ENCODE measurements at regions not wholly inside any gene's neighbourhood (a gene's known extent, or its start where the extent isn't known, plus 50 kb on each side); places are given as distances from the start of the nearest gene placed in this dataset.

DNA sequence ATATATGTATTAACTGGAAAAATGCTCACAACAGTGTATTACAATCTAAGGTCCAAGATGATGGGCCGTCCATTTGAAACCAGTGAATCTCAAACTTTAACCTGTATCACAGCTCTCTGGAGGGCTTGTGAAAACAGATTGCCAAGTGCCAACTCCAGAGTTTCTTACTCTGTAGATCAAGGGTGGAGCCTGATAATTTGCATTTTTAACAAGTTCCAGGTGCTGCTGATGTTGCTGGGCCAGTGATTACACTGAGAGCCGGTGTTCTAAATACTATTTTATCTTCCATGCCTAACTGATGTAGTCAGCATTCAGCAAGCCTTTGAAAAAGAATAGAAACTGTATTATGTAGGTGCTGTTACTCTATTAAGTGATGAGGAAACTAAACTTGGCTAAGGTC is 269.9 kb upstream of the FERD3L start:
- TF ChIP-seq CTCF (IDR thresholded peaks at IDR 0.05; ENCODE audit: extremely low read depth, insufficient read depth, missing control alignments), result no peak
- no peak for DNase-seq (ENCODE audit: low spot score)
- in situ Hi-C loops (cut with MboI; ENCODE audit: low pct_unique_long_range_greater_than_20kb, low sequenced_read_pairs, unreplicated experiment), result no loop called here

DNA sequence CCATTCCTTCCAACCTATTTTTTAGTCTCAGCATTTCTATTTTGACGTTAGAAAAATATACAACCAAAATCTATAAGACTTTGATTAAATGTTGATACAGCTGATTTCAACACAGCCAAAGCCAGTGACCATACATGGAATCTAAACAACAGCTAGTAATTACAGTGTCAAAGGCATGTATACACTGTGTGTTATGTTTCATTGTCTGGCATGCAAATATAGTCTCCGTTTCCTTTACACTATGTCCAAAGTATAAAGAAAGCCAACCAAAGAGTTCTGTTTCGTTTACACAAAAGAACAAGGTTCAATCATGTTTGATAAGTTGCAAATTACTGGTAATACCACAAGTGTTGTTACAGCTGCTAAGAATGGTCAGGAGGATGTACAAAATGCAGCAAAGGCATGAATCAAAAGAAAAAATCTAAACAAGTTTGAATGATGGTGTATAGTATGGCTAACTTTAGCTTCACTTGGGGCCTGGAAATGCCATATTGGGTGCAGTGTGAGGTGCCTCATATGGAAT is 268.3 kb upstream of the FERD3L start:
- no peak for TF ChIP-seq CTCF (IDR thresholded peaks at IDR 0.05; ENCODE audit: extremely low read depth, insufficient read depth, missing control alignments)
- DNase-seq (ENCODE audit: low spot score), result no peak
- in situ Hi-C loops (cut with MboI; ENCODE audit: low pct_unique_long_range_greater_than_20kb, low sequenced_read_pairs, unreplicated experiment), result no loop called here

- in situ Hi-C loops (cut with MboI; ENCODE audit: low pct_unique_long_range_greater_than_20kb, low sequenced_read_pairs, unreplicated experiment), result no loop called here
- no peak for TF ChIP-seq CTCF (IDR thresholded peaks at IDR 0.05; ENCODE audit: extremely low read depth, insufficient read depth, missing control alignments)
- DNase-seq (ENCODE audit: low spot score), result no peak
Observed at GRCh38 chr7:19410691-19411090, 265.5 kb upstream of the FERD3L start.

DNA sequence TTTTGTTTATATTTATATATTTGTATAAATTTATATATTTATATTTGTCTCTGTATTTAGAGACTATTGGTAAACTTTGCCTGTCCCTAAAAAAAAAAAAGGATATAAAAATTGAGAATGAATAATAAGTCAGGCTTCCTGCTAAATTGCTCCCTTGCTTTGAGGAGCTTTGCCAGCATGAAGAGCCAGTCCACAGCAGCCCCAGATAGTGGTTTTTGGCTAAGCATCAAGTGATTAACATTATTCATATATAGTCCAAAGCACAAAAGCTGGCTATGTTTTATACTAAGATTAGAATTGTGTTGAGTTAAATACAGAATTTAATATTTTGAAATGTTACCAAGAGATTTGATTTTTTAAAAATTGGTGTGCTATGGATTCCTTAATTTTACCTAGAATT is 264.9 kb upstream of the FERD3L start:
- in situ Hi-C loops (cut with MboI; ENCODE audit: low pct_unique_long_range_greater_than_20kb, low sequenced_read_pairs, unreplicated experiment), result no loop called here
- DNase-seq (ENCODE audit: low spot score), result no peak
- no peak for TF ChIP-seq CTCF (IDR thresholded peaks at IDR 0.05; ENCODE audit: extremely low read depth, insufficient read depth, missing control alignments)

GRCh38 chr7:19408706-19409220 is 263.5 kb upstream of the FERD3L start:
- in situ Hi-C loops (cut with MboI; ENCODE audit: low pct_unique_long_range_greater_than_20kb, low sequenced_read_pairs, unreplicated experiment), result no loop called here
- DNase-seq (ENCODE audit: low spot score), result no peak
- no peak for TF ChIP-seq CTCF (IDR thresholded peaks at IDR 0.05; ENCODE audit: extremely low read depth, insufficient read depth, missing control alignments)

- no peak for TF ChIP-seq CTCF (IDR thresholded peaks at IDR 0.05; ENCODE audit: extremely low read depth, insufficient read depth, missing control alignments)
- in situ Hi-C loops (cut with MboI; ENCODE audit: low pct_unique_long_range_greater_than_20kb, low sequenced_read_pairs, unreplicated experiment), result no loop called here
- DNase-seq (ENCODE audit: low spot score), result peak; percentile 8
Observed at GRCh38 chr7:19407270-19407669, 262.0 kb upstream of the FERD3L start.

DNA sequence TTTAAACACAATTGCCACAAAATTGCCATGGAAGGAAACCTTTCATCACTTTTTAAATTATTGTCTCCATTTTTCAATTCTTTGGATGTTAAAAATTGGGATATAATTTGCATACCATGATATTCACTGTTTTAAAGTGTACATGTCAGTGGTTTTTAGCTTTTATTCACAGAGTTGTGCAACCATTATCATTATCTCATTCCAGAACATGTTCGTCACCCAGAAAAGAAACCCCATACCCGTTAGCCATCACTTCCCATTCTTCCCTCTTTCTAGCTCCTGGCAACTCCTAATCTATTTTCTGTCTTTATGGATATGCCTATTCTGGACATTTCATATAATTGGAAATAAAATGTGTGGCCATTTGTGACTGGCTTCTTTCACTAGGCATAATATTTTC is 260.3 kb upstream of the FERD3L start:
- in situ Hi-C loops (cut with MboI; ENCODE audit: low pct_unique_long_range_greater_than_20kb, low sequenced_read_pairs, unreplicated experiment), result no loop called here
- no peak for DNase-seq (ENCODE audit: low spot score)
- no peak for TF ChIP-seq CTCF (IDR thresholded peaks at IDR 0.05; ENCODE audit: extremely low read depth, insufficient read depth, missing control alignments)

All from GM13977 (cell line).